Cerebellar cortex (tissue), 1 donor: ENCODE measurements at regions not wholly inside any gene's neighbourhood (a gene's known extent, or its start where the extent isn't known, plus 50 kb on each side); places are given as distances from the start of the nearest gene placed in this dataset.
"Not testable (repeated sequence)": the region's sequence is repeated elsewhere in the genome, so short reads cannot be mapped to it uniquely, and the experiment has no call there.

Experiments used
- DNase-seq: peaks from one replicate; pipeline ENCODE4 v3.0.0-alpha.2; 2015; ENCODE audit warnings: low spot score

- DNase-seq = peak; percentile 81
These were observed 132.3 kb upstream of the C11orf58 start for GRCh38 chr11:16605894-16606783.

GRCh38 chr11:16605389-16605893 is 133.0 kb upstream of the C11orf58 start:
- no peak for DNase-seq

GRCh38 chr11:16604794-16605388 is 133.6 kb upstream of the C11orf58 start:
- peak; percentile 15 for DNase-seq

GRCh38 chr11:16603890-16604793 is 134.3 kb upstream of the C11orf58 start:
- DNase-seq = no peak

- DNase-seq = no peak
These were observed 135.2 kb upstream of the C11orf58 start for GRCh38 chr11:16603245-16603644.

- no peak for DNase-seq
These were observed 139.5 kb upstream of the C11orf58 start for GRCh38 chr11:16598906-16599305.

GRCh38 chr11:16598032-16598431 is 140.4 kb upstream of the C11orf58 start:
- no peak for DNase-seq

GRCh38 chr11:16596231-16596630 is 142.2 kb upstream of the C11orf58 start:
- DNase-seq = no peak

GRCh38 chr11:16591157-16591556 is 147.3 kb upstream of the C11orf58 start:
- DNase-seq = no peak

- DNase-seq = no peak
These were observed 150.8 kb upstream of the C11orf58 start for GRCh38 chr11:16587670-16588069.

- no peak for DNase-seq
These were observed 153.9 kb upstream of the C11orf58 start for GRCh38 chr11:16584569-16584968.

- not testable (repeated sequence) for DNase-seq
These were observed 157.4 kb upstream of the C11orf58 start for GRCh38 chr11:16581078-16581477.

GRCh38 chr11:16577490-16577889 is 161.0 kb upstream of the C11orf58 start:
- DNase-seq = no peak

GRCh38 chr11:16574889-16575288 is 163.6 kb upstream of the C11orf58 start:
- not testable (repeated sequence) for DNase-seq

GRCh38 chr11:16572945-16573344 is 165.5 kb upstream of the C11orf58 start:
- DNase-seq = no peak

- no peak for DNase-seq
These were observed 177.3 kb upstream of the C11orf58 start for GRCh38 chr11:16561150-16561549.

GRCh38 chr11:16558494-16558893 is 180.0 kb upstream of the C11orf58 start:
- DNase-seq = no peak

GRCh38 chr11:16555956-16556355 is 182.5 kb upstream of the C11orf58 start:
- DNase-seq = no peak

GRCh38 chr11:16554361-16554760 is 184.1 kb upstream of the C11orf58 start:
- no peak for DNase-seq

- DNase-seq = no peak
These were observed 190.6 kb upstream of the C11orf58 start for GRCh38 chr11:16547879-16548278.

GRCh38 chr11:16543642-16544041 is 187.3 kb upstream of the SOX6 start:
- DNase-seq = no peak

- no peak for DNase-seq
These were observed 186.0 kb upstream of the SOX6 start for GRCh38 chr11:16542353-16542752.
